H7 (cell line): ENCODE measurements at regions not wholly inside any gene's neighbourhood (a gene's known extent, or its start where the extent isn't known, plus 50 kb on each side); places are given as distances from the start of the nearest gene placed in this dataset.

Experiments
- DNase-seq: peaks from one replicate; pipeline ENCODE4 v3.0.0; 2012
- H3K27me3 ChIP-seq: 2 replicates; pipeline ENCODE4 v1.6.0; 2011; ENCODE audit warnings: mild to moderate bottlenecking, low read length; ENCODE audit not compliant: control insufficient read depth, insufficient read depth
- H3K36me3 ChIP-seq: replicated peaks from 2 replicates; pipeline ENCODE4 v1.5.1; 2011; ENCODE audit warnings: low read length; ENCODE audit not compliant: control insufficient read depth, insufficient read depth
- H3K4me3 ChIP-seq: 2 replicates; pipeline ENCODE4 v1.5.1; 2011; ENCODE audit warnings: low read depth, mild to moderate bottlenecking, control low read depth, low read length, moderate library complexity; ENCODE audit not compliant: insufficient read depth

- H3K27me3 ChIP-seq: no peaks in the 10 kb centered on the region
- DNase-seq: no peak
- no peaks in the 10 kb centered on the region for H3K36me3 ChIP-seq
- no peak overlapping the region for H3K4me3 ChIP-seq
These were observed 209.5 kb downstream of the EBLN2 start for GRCh38 chr3:73270839-73271483.

GRCh38 chr3:73273341-73273740, 211.9 kb downstream of the EBLN2 start:
- no peaks in the 10 kb centered on the region for H3K36me3 ChIP-seq
- no peaks in the 10 kb centered on the region for H3K27me3 ChIP-seq
- no peak overlapping the region for H3K4me3 ChIP-seq
- no peak for DNase-seq

- Histone ChIP-seq H3K27me3 (no peaks in the 10 kb centered on the region), H3K36me3 (no peaks in the 10 kb centered on the region), H3K4me3 (no peak overlapping the region)
- no peak for DNase-seq
These were observed 219.3 kb downstream of the EBLN2 start for GRCh38 chr3:73280746-73281145.

- Histone ChIP-seq H3K36me3 (no peaks in the 10 kb centered on the region), H3K4me3 (no peak overlapping the region), H3K27me3 (no peaks in the 10 kb centered on the region)
- DNase-seq: no peak
These were observed 223.0 kb downstream of the EBLN2 start for GRCh38 chr3:73284472-73284871.

GRCh38 chr3:73291541-73291940, 230.1 kb downstream of the EBLN2 start:
- Histone ChIP-seq H3K36me3 (no peaks in the 10 kb centered on the region), H3K4me3 (no peak overlapping the region), H3K27me3 (no peaks in the 10 kb centered on the region)
- no peak for DNase-seq

GRCh38 chr3:73292220-73292619, 230.8 kb downstream of the EBLN2 start:
- H3K4me3 ChIP-seq: no peak overlapping the region
- no peaks in the 10 kb centered on the region for H3K36me3 ChIP-seq
- no peaks in the 10 kb centered on the region for H3K27me3 ChIP-seq
- no peak for DNase-seq

GRCh38 chr3:73294537-73294936, 233.1 kb downstream of the EBLN2 start:
- Histone ChIP-seq H3K27me3 (no peaks in the 10 kb centered on the region), H3K4me3 (no peak overlapping the region), H3K36me3 (no peaks in the 10 kb centered on the region)
- peak; percentile 22 for DNase-seq

GRCh38 chr3:73295876-73296635, 234.6 kb downstream of the EBLN2 start:
- Histone ChIP-seq H3K36me3 (no peaks in the 10 kb centered on the region), H3K4me3 (no peak overlapping the region), H3K27me3 (no peaks in the 10 kb centered on the region)
- no peak for DNase-seq

GRCh38 chr3:73296859-73297258, 235.4 kb downstream of the EBLN2 start:
- no peaks in the 10 kb centered on the region for H3K27me3 ChIP-seq
- no peak for DNase-seq
- H3K4me3 ChIP-seq: no peak overlapping the region
- no peaks in the 10 kb centered on the region for H3K36me3 ChIP-seq

- H3K4me3 ChIP-seq: no peak overlapping the region
- DNase-seq: no peak
- no peaks in the 10 kb centered on the region for H3K27me3 ChIP-seq
- no peaks in the 10 kb centered on the region for H3K36me3 ChIP-seq
These were observed 237.1 kb downstream of the EBLN2 start for GRCh38 chr3:73298243-73299183.

- no peaks in the 10 kb centered on the region for H3K27me3 ChIP-seq
- no peaks in the 10 kb centered on the region for H3K36me3 ChIP-seq
- DNase-seq: no peak
- no peak overlapping the region for H3K4me3 ChIP-seq
These were observed 237.8 kb downstream of the EBLN2 start for GRCh38 chr3:73299184-73299691.

GRCh38 chr3:73314151-73314951, 252.9 kb downstream of the EBLN2 start:
- Histone ChIP-seq H3K4me3 (no peak overlapping the region), H3K27me3 (no peaks in the 10 kb centered on the region), H3K36me3 (no peaks in the 10 kb centered on the region)
- DNase-seq: no peak

GRCh38 chr3:73315706-73316105, 254.2 kb downstream of the EBLN2 start:
- DNase-seq: no peak
- H3K36me3 ChIP-seq: no peaks in the 10 kb centered on the region
- H3K27me3 ChIP-seq: no peaks in the 10 kb centered on the region
- no peak overlapping the region for H3K4me3 ChIP-seq

- no peaks in the 10 kb centered on the region for H3K27me3 ChIP-seq
- no peak overlapping the region for H3K4me3 ChIP-seq
- no peaks in the 10 kb centered on the region for H3K36me3 ChIP-seq
- no peak for DNase-seq
These were observed 257.8 kb downstream of the EBLN2 start for GRCh38 chr3:73319179-73319769.
